ENCODE measurements at regions not wholly inside any gene's neighbourhood (a gene's known extent, or its start where the extent isn't known, plus 50 kb on each side); places are given as distances from the start of the nearest gene placed in this dataset.

GRCh38 chr18:25736516-25736915, 353.9 kb downstream of the SS18 start:
- no peak for TF ChIP-seq SIN3A (IDR thresholded peaks at IDR 0.05; ENCODE audit: low read depth)
- TF ChIP-seq CTCF (IDR thresholded peaks at IDR 0.05 in 2 of 3, conservative IDR thresholded peaks at IDR 0.05 in 1 of 3; ENCODE audit: borderline replicate concordance in 1 of 3, insufficient read depth in 1 of 3, low read depth in 2 of 3, low read length in 2 of 3): no peak
- no peak for TF ChIP-seq POLR2AphosphoS5 (IDR thresholded peaks at IDR 0.05; ENCODE audit: low read depth, low read length)
- no peak for TF ChIP-seq EZH2 (IDR thresholded peaks at IDR 0.05)
- no peak for TF ChIP-seq POLR2A (IDR thresholded peaks at IDR 0.05; ENCODE audit: borderline replicate concordance, extremely low read depth, insufficient read depth, insufficient read length)
- TF ChIP-seq EGR1 (IDR thresholded peaks at IDR 0.05; ENCODE audit: low read depth): no peak
- TF ChIP-seq JUND (IDR thresholded peaks at IDR 0.05): no peak
- no peak for TF ChIP-seq SP1 (IDR thresholded peaks at IDR 0.05; ENCODE audit: low read depth)
- TF ChIP-seq RAD21 (IDR thresholded peaks at IDR 0.05; ENCODE audit: low read depth): no peak
- TF ChIP-seq EZH2phosphoT487 (IDR thresholded peaks at IDR 0.05; ENCODE audit: borderline replicate concordance): no peak
- TF ChIP-seq MAX (IDR thresholded peaks at IDR 0.05): no peak
- TF ChIP-seq REST (IDR thresholded peaks at IDR 0.05; ENCODE audit: low read depth): no peak
- no peak for TF ChIP-seq CEBPB (IDR thresholded peaks at IDR 0.05; ENCODE audit: low read depth)
- TF ChIP-seq YY1 (IDR thresholded peaks at IDR 0.05; ENCODE audit: extremely low read depth, insufficient replicate concordance, low read depth, low read length): no peak

Measured in HCT116 (cell line).